SK-N-SH (cell line): ENCODE measurements at regions not wholly inside any gene's neighbourhood (a gene's known extent, or its start where the extent isn't known, plus 50 kb on each side); places are given as distances from the start of the nearest gene placed in this dataset.

ENCODE experiments used
- CTCF ChIP-seq: fragments of 200-600 bp; sonication (generic); IDR thresholded peaks from 2 replicates; pipeline ENCODE4 v1.6.1; 2017; ENCODE audit warnings: antibody characterized with exemption, mild to moderate bottlenecking, moderate library complexity
- MAX ChIP-seq: IDR thresholded peaks from 2 replicates; pipeline ENCODE4 v1.4.0; 2012; ENCODE audit warnings: low read depth
- NFIC ChIP-seq: IDR thresholded peaks from 2 replicates; pipeline ENCODE4 v1.4.0; 2012; ENCODE audit warnings: borderline replicate concordance
- RFX5 ChIP-seq: IDR thresholded peaks from 2 replicates; pipeline ENCODE4 v1.6.1; 2012; ENCODE audit warnings: mild to moderate bottlenecking, improper control_type of control experiment, low read length
- TF ChIP-seq, protein P1 (sequence below): IDR thresholded peaks from 2 replicates; pipeline ENCODE4; 2012

- TF ChIP-seq MAX: no peak
- TF ChIP-seq RFX5: no peak
- TF ChIP-seq NFIC: no peak
- no peak for TF ChIP-seq CTCF
- TF ChIP-seq, protein P1, sequence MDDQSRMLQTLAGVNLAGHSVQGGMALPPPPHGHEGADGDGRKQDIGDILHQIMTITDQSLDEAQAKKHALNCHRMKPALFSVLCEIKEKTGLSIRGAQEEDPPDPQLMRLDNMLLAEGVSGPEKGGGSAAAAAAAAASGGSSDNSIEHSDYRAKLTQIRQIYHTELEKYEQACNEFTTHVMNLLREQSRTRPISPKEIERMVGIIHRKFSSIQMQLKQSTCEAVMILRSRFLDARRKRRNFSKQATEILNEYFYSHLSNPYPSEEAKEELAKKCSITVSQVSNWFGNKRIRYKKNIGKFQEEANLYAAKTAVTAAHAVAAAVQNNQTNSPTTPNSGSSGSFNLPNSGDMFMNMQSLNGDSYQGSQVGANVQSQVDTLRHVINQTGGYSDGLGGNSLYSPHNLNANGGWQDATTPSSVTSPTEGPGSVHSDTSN: no peak
Observed at GRCh38 chr1:103266036-103266435, 157.7 kb upstream of the COL11A1 start.
